Right cardiac atrium (tissue), 5 donors: ENCODE measurements at regions not wholly inside any gene's neighbourhood (a gene's known extent, or its start where the extent isn't known, plus 50 kb on each side); places are given as distances from the start of the nearest gene placed in this dataset.
A peak's percentile ranks its signal among the peaks of the same experiment; 100 is the strongest.

Experiments
- ATAC-seq, 2 donors: fragments of 200-7000 bp; cut with Tn5 transposase; one replicate each; pipeline versions ENCODE4 v1.8.0 to v1.9.1; 2020; ENCODE audit warnings: moderate library complexity in 2 of 2, mild to moderate bottlenecking in 1 of 2
- DNase-seq, 3 donors: peaks; one replicate each; pipeline ENCODE4 v3.0.0-alpha.2; 2020
- H3K27ac ChIP-seq: one replicate; pipeline ENCODE4 v1.5.1; 2013; ENCODE audit warnings: mild to moderate bottlenecking, low read length, control low read depth, moderate library complexity
- H3K27me3 ChIP-seq: one replicate; pipeline ENCODE4 v1.6.1; 2013; ENCODE audit not compliant: control insufficient read depth, insufficient read depth
- H3K4me1 ChIP-seq: one replicate; pipeline ENCODE4 v1.6.1; 2013; ENCODE audit warnings: low read length; ENCODE audit not compliant: control insufficient read depth, insufficient read depth
- H3K4me3 ChIP-seq: one replicate; pipeline ENCODE4 v1.5.1; 2013; ENCODE audit warnings: low read length, control low read depth
- H3K9me3 ChIP-seq: one replicate; pipeline ENCODE4 v1.6.1; 2013; ENCODE audit warnings: low read length; ENCODE audit not compliant: control insufficient read depth
- WGBS: extraction: QIAGEN DNeasy Blood & Tissue Kit; methylation state at CpG from one replicate; pipeline ENCODE4 v1.1.7; 2013; 5-methylcytosine and 5-hydroxymethylcytosine counted together
- intact Hi-C, 4 donors: fragments of 100-400 bp; cut with DNase I; formaldehyde crosslinking; loops; one replicate each; pipeline versions ENCODE4 v1.11.0 to v1.14.0; 2022 to 2023
- donor health status: healthy with polysubstance abuse.
- donor health status: DM: no; HTN: yes; CAD: no.
- donor health status: DM: no; HTN: no; CAD: no.
- donor health status: DM: no; HTN: yes; CAD: no; lungs with severe emphysema.
- donor health status: DM: yes; HTN: yes; CAD: no.

- intact Hi-C loops, result no loop called here
- Histone ChIP-seq H3K4me1 (no peaks in the 10 kb centered on the region), H3K9me3 (peaks cover 3% of the 10 kb centered on the region), H3K27me3 (no peaks in the 10 kb centered on the region), H3K4me3 (no peak overlapping the region), H3K27ac (no peak overlapping the region)
- DNase-seq (no peak), ATAC-seq (no peak)
- 77% methylated on average over 10 of the region's 10 CpGs for WGBS
Measured at GRCh38 chr1:10958614-10959013, 53.8 kb upstream of the TARDBP start.

- no peaks in the 10 kb centered on the region for H3K9me3 ChIP-seq
- DNase-seq, result peak; percentile 80 to 91 (median 91)
- H3K27ac ChIP-seq, result no peak overlapping the region
- H3K4me1 ChIP-seq, result no peaks in the 10 kb centered on the region
- intact Hi-C loops, result no loop called here
- 50% methylated on average over 45 of the region's 45 CpGs for WGBS
- no peak overlapping the region for H3K4me3 ChIP-seq
- ATAC-seq, result peak; percentile 69 to 73
- H3K27me3 ChIP-seq, result no peaks in the 10 kb centered on the region
Measured at GRCh38 chr1:10960411-10961299, 51.8 kb upstream of the TARDBP start.

GRCh38 chr1:10961300-10961833, 51.1 kb upstream of the TARDBP start:
- H3K27ac ChIP-seq, result no peak overlapping the region
- intact Hi-C loops, result no loop called here
- no peak for DNase-seq
- no peaks in the 10 kb centered on the region for H3K9me3 ChIP-seq
- no peaks in the 10 kb centered on the region for H3K4me1 ChIP-seq
- no peaks in the 10 kb centered on the region for H3K27me3 ChIP-seq
- ATAC-seq, result no peak
- WGBS, result 64% methylated on average over 13 of the region's 13 CpGs
- no peak overlapping the region for H3K4me3 ChIP-seq

GRCh38 chr1:10962483-10962882, 50.0 kb upstream of the TARDBP start:
- Histone ChIP-seq H3K4me3 (no peak overlapping the region), H3K4me1 (no peaks in the 10 kb centered on the region), H3K9me3 (no peaks in the 10 kb centered on the region), H3K27me3 (no peaks in the 10 kb centered on the region), H3K27ac (no peak overlapping the region)
- DNase-seq (no peak), ATAC-seq (no peak)
- intact Hi-C loops, result no loop called here
- WGBS, result 73% methylated on average over 4 of the region's 4 CpGs
